Tibial artery (tissue), 4 donors: ENCODE measurements at regions not wholly inside any gene's neighbourhood (a gene's known extent, or its start where the extent isn't known, plus 50 kb on each side); places are given as distances from the start of the nearest gene placed in this dataset.

ENCODE experiments used
- DNase-seq, 2 donors: peaks; one replicate each; pipeline ENCODE4 v3.0.0-alpha.2; 2019
- H3K27ac ChIP-seq, 2 donors: fragments of 200-600 bp; sonication (generic) in 1 of 2; 1 replicate in 1 of 2; 2 replicates in 1 of 2; pipeline ENCODE4 v1.5.1; 2018 to 2019; ENCODE audit warnings: mild to moderate bottlenecking in 1 of 2
- H3K27me3 ChIP-seq, 2 donors: fragments of 200-600 bp; sonication (generic) in 1 of 2; one replicate each; pipeline versions ENCODE4 v1.5.1 to v1.6.0; 2016 to 2019
- H3K36me3 ChIP-seq, 3 donors: fragments of 200-600 bp; sonication (generic) in 2 of 3; one replicate each; pipeline ENCODE4 v1.5.1; 2016 to 2019; ENCODE audit warnings: mild to moderate bottlenecking in 2 of 3
- H3K4me1 ChIP-seq, 4 donors: fragments of 200-600 bp; sonication (generic) in 2 of 4; 1 replicate in 3 of 4; 2 replicates in 1 of 4; pipeline ENCODE4 v1.5.1; 2016 to 2019
- H3K4me3 ChIP-seq, 2 donors: fragments of 200-600 bp; sonication (generic) in 1 of 2; 1 replicate in 1 of 2; 2 replicates in 1 of 2; pipeline ENCODE4 v1.5.1; 2018 to 2019; ENCODE audit warnings: mild to moderate bottlenecking in 2 of 2
- H3K9me3 ChIP-seq, 3 donors: fragments of 200-600 bp; sonication (generic) in 1 of 3; one replicate each; pipeline ENCODE4 v1.5.1; 2016 to 2019
- CTCF ChIP-seq, 2 experiments: fragments of 200-600 bp in 1 of 2; fragments of 450-650 bp in 1 of 2; IDR thresholded peaks; one replicate each; pipeline ENCODE4 v1.5.1; 2017 to 2019; ENCODE audit warnings: antibody characterized with exemption in 2 of 2, mild to moderate bottlenecking in 1 of 2, moderate library complexity in 1 of 2
- intact Hi-C: fragments of 100-400 bp; cut with DNase I; formaldehyde crosslinking; loops from one replicate; pipeline ENCODE4 v1.15.0; 2023; ENCODE audit warnings: low total_unique reads

DNA sequence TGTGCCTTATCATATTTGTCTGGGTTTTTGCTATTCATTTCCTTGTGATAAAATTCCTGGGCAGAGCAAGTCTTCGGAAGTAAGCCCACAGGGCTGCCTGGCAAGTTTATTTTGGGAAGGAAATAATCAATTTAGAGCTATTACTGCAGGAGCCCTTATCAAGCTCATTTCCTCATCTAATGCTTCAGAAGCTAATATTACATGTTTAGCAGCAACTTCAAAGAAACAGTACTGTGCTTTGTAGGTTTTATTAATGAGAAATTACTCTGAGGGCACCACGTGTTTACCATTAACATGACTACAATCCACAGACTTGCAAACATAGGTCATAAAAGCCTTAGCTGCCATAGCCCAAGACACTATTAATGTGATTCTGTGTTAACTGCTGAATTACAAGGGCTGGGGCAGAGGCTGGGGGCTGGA, 540.0 kb downstream of the SPRY1 start:
- no peak overlapping the region for H3K4me3 ChIP-seq
- no peaks in the 10 kb centered on the region for H3K9me3 ChIP-seq
- H3K27ac ChIP-seq: no peak overlapping the region
- H3K4me1 ChIP-seq: peaks cover 0 to 30% (median 1%) of the 10 kb centered on the region in 4 donors
- H3K36me3 ChIP-seq: no peaks in the 10 kb centered on the region
- no peaks in the 10 kb centered on the region for H3K27me3 ChIP-seq
- DNase-seq: no peak
- intact Hi-C loops: no loop called here
- no peak for TF ChIP-seq CTCF (IDR thresholded peaks at IDR 0.05)

DNA sequence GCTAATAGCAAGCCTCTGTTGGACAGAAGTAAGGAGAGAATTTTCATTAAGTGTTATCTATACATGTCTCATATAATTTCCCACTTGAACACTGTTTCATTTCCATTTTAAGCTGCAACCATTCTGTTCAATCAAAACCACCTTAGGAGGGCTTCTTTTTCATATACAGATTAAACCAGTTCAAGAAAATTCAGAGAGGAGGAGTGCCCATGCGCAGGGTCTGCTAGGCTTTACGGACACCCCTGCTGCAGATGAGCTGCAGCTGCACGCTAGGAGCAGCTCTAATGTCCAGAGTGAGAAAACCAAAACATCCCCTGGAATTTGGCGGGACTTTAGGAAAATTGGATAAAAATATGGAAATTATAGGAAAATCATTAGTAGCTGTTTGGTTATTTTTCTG, 541.0 kb downstream of the SPRY1 start:
- no peaks in the 10 kb centered on the region for H3K36me3 ChIP-seq
- intact Hi-C loops: no loop called here
- H3K27me3 ChIP-seq: no peaks in the 10 kb centered on the region
- no peak for TF ChIP-seq CTCF (IDR thresholded peaks at IDR 0.05)
- no peak overlapping the region for H3K27ac ChIP-seq
- DNase-seq: no peak
- peaks cover 0 to 30% (median 1%) of the 10 kb centered on the region in 4 donors for H3K4me1 ChIP-seq
- no peaks in the 10 kb centered on the region for H3K9me3 ChIP-seq
- H3K4me3 ChIP-seq: no peak overlapping the region

- TF ChIP-seq CTCF (IDR thresholded peaks at IDR 0.05): no peak
- no peak for DNase-seq
- Histone ChIP-seq H3K4me3 (no peak overlapping the region), H3K9me3 (no peaks in the 10 kb centered on the region), H3K36me3 (no peaks in the 10 kb centered on the region), H3K27ac (no peak overlapping the region), H3K27me3 (no peaks in the 10 kb centered on the region), H3K4me1 (peaks cover 0 to 30% (median 1%) of the 10 kb centered on the region in 4 donors)
- intact Hi-C loops: no loop called here
These were observed 543.0 kb downstream of the SPRY1 start for GRCh38 chr4:123939621-123940020.

GRCh38 chr4:123940604-123941003, 544.0 kb downstream of the SPRY1 start:
- DNase-seq: no peak
- intact Hi-C loops: no loop called here
- no peak overlapping the region for H3K27ac ChIP-seq
- H3K27me3 ChIP-seq: no peaks in the 10 kb centered on the region
- no peaks in the 10 kb centered on the region for H3K9me3 ChIP-seq
- H3K36me3 ChIP-seq: no peaks in the 10 kb centered on the region
- no peak overlapping the region for H3K4me3 ChIP-seq
- no peak for TF ChIP-seq CTCF (IDR thresholded peaks at IDR 0.05)
- H3K4me1 ChIP-seq: peaks cover 0 to 30% (median 1%) of the 10 kb centered on the region in 4 donors

DNA sequence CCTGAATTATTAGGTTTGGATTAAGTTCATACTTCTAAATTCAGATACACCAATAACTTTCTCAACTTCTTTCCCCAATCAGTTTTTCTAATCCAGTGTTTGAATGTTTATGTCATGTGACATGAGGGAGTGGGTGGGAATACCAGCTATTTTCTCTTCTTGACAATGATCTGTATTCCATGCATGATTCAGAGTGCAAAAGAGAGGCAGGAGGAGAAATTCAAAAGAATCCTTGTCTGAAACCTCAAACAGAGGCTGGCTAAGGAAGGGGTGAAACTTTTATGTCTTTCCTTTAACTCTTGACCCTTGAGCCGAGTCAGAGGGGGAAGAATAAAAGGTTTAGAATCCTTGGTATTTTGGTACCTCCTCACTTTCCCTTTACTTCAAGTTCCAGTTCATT, 544.7 kb downstream of the SPRY1 start:
- no peaks in the 10 kb centered on the region for H3K27me3 ChIP-seq
- intact Hi-C loops: no loop called here
- H3K27ac ChIP-seq: no peak overlapping the region
- no peak for DNase-seq
- H3K4me1 ChIP-seq: peaks cover 0 to 30% (median 1%) of the 10 kb centered on the region in 4 donors
- H3K9me3 ChIP-seq: no peaks in the 10 kb centered on the region
- H3K4me3 ChIP-seq: no peak overlapping the region
- no peak for TF ChIP-seq CTCF (IDR thresholded peaks at IDR 0.05)
- H3K36me3 ChIP-seq: no peaks in the 10 kb centered on the region

DNA sequence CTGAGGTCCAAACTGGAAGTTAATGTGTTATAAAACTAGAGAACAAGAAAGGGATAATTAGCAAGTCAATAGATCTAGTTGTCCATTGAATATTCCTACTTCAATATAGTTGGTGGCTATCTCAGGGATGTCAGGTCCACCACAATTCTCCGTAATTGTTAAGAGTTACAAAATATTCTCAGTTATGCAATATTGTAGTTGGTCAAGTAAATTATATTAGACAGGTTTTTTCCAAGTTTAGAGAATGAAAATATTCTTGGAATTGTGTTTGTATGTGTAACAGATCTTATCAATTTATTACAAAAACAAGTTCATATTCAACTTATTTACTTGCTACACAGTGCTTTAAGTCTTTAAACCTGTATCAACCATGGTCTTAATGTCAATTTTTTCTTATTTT, 547.4 kb downstream of the SPRY1 start:
- H3K4me1 ChIP-seq: peaks cover 0 to 7% (median 1%) of the 10 kb centered on the region in 4 donors
- no peak overlapping the region for H3K27ac ChIP-seq
- no peaks in the 10 kb centered on the region for H3K9me3 ChIP-seq
- no peak for DNase-seq
- H3K36me3 ChIP-seq: no peaks in the 10 kb centered on the region
- intact Hi-C loops: no loop called here
- no peak overlapping the region for H3K4me3 ChIP-seq
- H3K27me3 ChIP-seq: no peaks in the 10 kb centered on the region
- TF ChIP-seq CTCF (IDR thresholded peaks at IDR 0.05): no peak
